ENCODE measurements at regions not wholly inside any gene's neighbourhood (a gene's known extent, or its start where the extent isn't known, plus 50 kb on each side); places are given as distances from the start of the nearest gene placed in this dataset.
"Not testable (repeated sequence)": the region's sequence is repeated elsewhere in the genome, so short reads cannot be mapped to it uniquely, and the experiment has no call there.

DNA sequence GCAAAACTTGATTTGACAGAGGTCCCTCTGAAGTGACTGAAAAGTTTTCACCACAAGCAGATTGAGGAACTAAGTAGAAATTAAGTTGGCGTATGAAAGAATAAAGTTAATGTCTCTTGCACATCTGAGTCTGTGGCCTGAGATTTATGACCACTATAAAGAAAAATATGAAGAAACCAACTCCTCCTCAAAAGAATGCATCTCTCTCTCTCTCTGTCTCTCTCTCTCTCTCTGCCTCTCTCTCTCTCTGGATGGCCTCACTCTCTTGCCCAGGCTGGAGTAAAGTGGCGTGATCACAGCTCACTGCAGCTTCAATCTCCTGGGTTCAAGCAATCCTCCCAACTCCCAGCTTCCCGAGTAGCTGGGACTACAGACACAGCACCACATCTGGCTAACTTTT, 55.2 kb downstream of the RPL22L1 start:
- no peak for DNase-seq

DNA sequence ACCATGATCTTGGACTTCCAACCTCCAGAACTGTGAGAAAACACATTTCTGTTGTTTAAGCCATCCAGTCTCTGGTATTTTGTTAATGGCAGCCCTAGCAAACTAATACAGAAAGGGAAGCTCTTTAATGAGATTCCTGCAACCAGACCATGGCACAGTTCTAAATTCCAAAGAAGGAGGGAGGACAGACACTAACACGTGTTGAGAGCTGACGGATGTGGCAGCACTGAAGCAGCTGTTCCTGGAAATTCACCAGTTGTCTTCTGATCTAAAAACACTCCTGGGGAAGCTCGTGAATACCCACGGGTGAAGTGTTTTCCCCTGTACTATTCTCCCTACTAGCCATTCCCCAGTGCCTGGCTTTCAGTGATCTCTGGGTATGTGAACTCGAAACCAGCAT, 56.7 kb downstream of the RPL22L1 start:
- DNase-seq, result no peak

DNA sequence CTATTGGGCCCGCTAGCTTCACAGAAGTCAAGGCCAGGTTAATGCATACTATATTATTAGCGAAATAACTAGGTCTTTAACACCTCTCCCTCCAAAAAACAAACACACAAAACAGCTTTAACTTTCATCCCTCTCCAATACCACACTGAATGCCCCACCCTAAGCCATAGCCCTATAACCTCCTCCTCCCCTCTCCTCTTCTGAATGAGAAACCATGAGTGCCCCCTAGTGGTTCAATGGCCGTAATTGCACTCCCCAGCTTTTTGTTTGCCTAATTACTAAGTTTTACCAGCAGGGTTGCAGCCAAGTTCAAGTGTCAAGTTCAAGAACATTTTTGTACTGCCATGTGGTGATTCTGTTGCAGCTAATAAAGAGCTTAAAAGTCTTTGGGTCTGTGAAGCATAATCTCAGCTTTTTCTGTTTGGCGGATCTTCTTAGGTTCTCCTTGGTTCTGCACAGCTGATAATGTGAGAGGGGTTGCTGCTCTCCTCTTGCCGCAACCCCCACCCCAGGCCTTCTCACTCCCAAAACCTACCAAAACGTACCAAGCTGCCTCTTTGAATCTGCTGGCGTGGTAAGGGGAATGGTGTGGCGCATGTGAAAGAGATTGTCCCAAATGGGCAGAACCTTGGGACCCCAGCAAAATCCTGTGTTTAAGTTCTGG, 57.9 kb downstream of the RPL22L1 start:
- peak; percentile 7 to 76 (median 52) for DNase-seq

DNA sequence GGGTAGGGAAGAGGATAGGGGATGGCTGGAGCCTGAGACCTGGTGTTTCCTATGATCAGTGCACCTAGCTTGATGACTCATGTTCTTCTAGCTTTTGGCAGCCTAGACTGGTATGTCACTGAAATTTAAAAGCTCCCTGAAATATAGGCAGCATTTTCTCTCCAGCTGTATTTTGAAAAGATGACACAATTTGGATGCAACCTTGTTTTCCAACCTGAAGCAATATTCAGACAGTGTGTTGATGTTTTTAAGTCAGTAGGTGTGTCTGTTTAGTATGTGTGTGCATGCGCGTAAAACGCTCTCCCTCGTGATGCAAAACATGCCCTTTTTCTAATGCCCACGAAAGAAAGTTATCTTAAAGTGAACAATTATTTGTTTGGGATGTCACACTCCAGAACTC, 58.5 kb downstream of the RPL22L1 start:
- DNase-seq, result no peak

DNA sequence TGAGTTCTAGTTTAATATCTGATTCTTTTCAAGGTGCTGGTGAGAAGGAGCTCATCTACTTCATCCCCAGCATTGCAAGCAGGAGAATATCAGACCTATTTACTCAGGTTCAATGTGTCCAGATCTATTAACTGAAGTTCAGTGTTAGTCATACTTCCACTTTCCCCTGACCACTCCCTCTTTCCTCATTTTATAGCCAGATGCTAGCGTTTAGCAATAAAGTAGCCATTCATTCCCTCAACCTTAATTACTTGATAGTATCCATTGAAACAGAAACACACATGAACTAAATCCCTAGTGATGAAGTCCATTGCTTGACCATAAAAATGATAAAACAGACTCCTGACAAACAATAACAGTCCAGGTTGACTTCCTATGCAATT, 60.0 kb downstream of the RPL22L1 start:
- DNase-seq, result no peak

DNA sequence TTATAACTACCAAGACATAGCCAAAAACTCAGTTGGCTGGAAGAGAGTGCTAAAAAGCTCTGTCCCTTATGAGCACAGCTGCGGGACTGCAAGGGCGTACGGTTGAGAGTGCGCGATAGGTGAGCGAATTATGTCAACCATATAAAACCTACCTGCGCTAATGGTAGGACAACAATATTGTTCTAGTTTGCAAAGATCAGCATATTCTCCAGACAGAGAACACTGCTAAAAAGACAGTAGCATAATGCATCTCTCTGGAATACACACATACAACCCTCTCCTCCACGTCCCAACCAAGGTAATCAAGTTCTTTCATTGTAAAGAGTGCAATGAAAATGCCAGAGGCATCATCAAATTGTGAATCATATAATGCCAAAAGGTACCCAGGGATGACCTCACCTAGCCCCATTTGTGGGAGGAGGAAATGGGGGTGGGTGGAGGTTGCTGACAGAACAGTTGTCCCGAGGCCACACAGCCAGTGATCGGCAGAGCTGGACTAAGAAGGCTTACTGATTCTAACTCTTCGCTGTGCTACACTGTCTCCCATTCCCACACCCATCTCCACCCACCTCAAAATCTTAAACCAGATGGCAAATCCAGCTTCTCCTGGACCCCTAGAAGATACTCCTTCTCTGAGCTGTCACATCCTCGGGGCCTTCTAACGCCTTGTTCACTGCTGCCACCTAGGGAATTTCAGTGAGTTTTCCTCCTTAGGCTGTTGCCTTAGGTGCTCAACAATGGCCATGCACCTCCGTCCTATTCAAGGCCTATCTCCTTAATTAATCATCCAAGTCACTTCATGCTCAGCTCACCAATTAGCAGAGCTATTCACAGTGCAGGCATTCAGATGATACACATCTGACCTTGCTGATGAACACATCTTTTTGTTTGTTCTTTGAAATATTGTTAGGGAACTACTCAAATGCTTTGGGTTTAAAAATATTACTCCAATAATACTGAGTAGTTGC, 60.7 kb downstream of the RPL22L1 start:
- DNase-seq, result no peak

DNA sequence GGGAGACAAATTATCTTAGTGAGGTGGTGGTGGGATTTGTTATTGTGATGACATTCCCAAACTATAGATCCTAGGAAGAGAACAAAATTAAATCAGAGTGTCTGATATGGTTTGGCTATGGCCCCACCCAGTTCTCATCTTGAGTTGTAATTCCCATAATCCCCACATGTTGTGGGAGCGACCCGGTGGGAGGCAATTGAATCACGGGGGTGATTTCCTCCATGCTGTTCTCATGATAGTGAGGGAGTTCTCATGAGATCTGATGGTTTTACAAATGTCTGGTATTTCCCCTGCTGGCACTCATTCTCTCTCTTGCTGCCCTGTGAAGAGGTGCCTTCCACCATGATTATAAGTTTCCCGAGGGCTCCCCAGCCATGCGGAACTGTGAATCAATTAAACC, 62.0 kb downstream of the RPL22L1 start:
- no peak for DNase-seq

DNA sequence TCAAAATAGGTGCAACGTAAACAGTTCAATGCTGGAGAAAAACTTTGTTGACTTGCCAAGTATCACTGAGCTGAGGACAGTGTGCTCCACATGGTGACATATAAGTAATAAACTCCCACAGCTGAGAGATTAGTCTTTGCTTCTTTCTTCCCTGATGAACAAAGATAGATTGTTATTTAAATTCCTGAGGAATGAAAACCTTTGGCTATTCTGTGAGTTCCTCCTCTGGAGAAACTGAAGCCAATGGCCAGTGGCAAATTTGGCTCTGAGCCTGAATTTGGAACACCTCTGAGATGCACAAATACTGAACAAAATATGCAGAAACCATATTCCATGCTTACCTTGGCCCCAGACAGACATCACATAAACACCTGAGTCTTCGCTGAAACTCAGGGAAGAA, 63.3 kb downstream of the RPL22L1 start:
- no peak for DNase-seq

DNA sequence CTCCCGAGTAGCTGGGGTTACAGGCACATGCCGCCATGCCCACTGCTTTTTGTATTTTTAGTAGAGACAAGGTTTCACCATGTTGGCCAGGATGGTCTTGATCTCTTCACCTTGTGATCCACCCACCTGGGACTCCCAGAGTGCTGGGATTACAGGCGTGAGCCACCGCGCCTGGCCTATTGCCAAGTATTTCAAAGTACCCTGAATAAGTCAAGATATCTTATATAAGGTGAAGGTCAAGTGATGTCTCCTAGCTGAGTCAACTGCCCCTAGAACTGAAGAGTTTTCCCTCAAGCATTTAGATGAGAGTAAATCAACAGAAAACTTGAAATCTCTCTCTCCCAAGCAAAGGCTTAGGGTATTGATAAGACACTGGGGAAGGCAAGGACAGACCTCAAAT, 63.9 kb downstream of the RPL22L1 start:
- DNase-seq, result no peak

DNA sequence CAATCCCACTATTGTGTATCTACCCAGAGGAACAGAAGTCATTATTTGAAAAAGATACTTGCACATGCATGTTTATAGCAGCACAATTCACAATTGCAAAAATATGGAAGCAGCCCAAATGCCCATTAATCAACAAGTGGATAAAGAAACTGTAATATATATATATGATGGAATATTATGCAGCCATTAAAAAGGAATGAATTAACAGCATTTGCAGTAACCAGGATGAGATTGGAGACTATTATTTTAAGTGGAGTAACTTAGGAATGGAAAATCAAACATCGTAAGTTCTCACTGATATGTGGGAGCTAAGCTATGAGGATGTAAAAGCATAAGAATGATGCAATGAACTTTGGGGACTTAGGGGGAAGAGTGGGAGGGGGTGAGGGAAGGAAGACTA, 64.7 kb downstream of the RPL22L1 start:
- not testable (repeated sequence) for DNase-seq

DNA sequence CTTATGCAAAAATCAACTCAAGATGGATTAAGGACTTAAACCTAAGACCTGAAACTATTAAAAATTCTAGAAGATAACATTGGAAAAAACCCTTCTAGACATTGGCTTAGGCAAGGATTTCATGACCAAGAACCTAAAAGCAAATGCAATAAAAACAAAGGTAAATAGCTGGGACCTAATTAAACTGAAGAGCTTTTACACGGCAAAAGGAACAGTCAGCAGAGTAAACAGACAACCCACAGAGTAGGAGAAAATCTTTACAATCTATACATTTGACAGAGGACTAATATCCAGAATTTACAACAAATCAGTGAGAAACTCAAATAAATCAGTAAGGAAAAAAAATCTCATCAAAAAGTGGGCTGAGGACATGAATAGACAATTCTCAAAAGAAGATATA, 65.4 kb downstream of the RPL22L1 start:
- not testable (repeated sequence) for DNase-seq

DNA sequence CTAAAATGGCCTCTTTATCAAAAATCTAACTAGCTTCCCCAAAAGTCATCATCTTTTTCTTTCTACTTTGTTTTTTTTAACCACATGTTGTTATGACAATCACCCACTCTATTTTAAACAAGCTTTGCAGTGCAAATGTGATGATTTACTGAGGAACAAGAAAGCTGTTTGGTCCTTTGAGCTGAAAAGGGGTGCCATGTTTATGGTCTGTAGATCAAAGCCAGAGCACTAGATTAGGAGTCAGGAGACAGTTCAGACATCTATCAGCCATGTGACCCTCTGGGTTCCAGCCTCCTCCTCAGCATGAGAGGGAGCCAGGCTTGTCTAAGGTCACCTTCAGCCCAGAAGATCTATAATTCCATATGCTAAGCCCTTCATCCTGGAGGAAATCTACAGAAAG, 65.9 kb downstream of the RPL22L1 start:
- no peak for DNase-seq

DNA sequence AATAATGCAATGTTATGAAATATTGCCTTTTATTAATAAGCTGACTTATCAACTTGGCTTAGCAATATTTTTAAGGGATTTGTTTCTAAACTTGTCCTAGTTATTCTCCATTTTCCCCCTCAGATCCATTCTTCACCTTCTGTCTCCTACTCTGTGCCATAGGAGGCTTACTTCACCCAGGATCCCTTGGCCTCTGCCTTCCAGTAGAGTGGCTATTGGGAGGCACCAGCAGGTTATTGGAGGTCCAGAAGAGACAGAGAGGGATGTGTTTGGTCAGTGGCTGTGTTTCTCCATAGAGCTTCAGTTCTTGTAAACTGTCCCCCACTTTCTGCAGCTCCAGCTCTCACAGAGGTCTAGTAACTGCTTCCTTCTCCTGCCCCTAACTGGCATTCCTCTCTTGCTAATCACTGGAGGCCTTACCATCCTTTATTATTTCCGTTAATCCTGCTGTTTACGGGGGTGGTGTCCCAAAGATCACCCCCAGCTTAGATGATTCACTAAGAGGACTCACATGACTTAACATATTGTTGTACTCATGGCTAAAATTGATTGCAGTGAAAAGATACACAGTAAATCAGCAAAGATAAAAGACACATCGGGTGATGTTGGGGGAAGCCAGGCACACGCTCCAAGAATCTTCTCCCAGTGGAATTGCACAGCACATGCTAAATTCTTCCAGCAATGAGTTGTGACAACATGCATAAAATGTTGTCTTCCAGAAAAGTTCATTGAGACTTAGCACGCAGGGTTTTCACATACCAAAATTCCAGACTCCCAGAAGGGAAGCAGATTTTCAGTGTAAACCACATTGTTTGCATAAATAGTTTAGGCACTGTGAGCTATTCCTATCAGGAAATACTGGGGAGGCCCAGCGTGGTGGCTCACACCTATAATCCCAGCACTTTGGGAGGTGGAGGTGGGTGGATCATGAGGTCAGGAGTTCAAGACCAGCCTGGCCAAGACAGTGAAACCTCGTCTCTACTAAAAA, 67.5 kb downstream of the RPL22L1 start:
- no peak for DNase-seq

DNA sequence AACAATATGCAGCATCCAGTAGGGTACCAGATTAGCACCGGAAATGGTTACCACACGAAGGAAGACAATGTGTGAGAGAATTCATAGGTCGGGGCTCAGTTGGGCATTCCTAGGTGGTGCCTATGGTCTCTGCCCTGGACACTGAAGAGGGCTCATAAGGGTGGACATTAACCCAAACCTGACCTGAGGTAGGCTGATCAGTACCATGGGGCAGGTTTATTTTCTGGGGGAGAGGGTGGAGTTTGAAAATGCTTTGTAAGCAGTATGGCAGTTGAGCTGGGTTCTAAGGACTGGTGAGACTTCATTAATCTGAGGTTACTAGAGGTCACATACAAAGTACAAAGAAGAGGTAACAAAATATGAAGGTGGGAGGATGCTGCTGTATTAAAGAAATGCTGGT, 68.4 kb downstream of the RPL22L1 start:
- DNase-seq, result no peak

DNA sequence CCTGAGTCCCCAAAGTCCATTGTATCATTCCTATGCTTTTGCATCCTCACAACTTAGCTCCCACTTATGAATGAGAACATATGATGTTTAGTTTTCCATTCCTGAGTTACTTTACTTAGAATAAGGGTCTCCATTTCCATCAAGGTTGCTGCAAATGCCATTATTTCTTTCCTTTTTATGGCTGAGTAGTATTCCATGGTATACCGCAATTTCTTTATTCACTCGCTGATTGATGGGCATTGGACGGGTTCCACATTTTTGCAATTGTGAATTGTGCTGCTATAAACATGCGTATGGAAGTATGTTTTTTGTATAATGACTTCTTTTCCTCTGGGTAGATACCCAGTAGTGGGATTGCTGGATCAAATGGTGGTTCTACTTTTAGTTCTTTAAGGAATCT, 69.7 kb downstream of the RPL22L1 start:
- not testable (repeated sequence) for DNase-seq

DNA sequence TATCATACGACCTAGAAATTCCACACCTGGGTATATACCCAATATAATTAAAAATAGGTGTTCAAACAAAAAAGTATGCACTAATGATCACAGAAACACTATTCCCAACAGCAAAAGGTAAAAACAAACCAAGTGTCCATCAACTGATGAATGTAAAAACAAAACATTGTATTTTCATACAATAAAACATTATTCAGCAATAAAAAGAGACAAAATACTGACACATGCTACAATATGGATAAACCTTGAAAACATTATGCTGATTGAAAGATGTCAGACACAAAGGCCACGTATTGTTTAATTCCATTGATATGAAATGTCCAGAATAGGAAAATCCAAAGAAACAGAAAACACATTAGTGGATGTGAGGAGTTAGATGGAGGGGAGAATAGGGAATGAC, 71.0 kb downstream of the RPL22L1 start:
- DNase-seq, result no peak

DNA sequence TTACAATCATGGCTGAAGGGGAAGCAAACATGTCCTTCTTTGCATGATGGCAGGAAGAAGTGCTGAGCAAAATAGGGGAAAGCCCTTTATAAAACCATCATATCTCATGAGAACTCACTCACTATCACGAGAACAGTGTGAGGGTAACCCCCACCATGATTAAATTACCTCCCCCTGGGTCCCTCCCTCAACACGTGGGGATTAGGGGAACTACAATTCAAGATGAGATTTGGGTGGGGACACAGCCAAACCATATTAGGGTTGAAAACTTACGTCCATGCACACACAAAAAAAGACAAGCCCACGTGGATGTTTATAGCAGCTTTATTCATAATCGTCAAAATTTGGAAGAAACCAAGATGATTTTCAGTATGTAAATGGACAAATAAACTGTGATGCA, 72.3 kb downstream of the RPL22L1 start:
- no peak for DNase-seq

DNA sequence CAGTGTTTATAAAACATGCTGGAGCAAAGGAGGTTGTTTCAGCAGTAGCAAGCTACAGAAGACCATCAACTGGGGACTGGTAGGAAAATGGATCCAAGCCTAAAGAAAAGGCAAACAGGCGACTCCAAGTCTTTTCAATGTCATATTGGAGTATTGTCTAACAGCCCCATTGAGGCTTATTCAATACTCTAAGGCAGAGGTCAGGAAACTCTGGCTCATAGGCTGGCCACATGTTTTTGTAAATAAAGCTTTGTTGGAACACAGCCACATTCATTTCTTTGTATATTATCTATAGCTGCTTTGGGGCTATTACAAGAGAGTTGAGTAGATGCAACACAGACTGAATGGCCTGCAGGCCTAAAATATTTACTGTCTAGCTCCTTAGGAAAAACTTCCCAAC, 77.5 kb downstream of the RPL22L1 start:
- no peak for DNase-seq

DNA sequence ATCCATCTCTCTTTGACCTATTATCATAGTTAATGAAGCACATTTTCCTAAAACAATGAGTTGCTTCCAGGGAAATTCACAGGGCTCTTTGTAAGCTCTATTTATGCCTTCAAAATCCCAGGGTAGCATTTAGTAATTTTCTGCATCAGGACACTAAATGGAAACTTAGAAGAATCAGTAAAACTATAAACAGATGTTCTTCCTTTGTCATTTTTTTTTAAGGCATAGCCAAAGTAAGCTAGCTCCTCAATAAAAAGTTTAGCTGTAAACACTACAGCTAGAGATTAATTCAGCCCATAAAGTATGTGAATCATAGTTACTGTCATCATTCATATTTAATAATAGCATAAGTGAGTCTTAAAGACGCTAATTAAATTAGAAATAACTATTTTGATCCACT, 79.3 kb downstream of the RPL22L1 start:
- DNase-seq, result no peak

DNA sequence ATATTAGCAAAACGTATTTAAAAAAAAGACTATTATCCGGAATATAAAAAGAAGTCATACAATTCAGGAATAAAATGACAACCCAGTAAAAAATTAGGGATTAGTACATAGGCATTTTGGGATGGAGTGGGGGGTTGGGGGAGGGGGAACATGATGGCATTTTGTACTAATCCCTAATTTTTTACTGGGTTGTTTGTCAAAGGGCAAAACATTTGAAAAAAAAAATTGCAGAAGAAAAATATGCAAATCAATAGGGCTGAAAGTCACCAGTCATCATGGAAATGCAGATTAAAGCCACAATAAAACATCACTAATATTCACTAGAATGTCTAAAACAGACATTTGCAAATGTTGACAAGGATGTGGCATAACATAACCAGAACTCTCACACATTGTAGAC, 82.5 kb downstream of the RPL22L1 start:
- DNase-seq, result no peak

DNA sequence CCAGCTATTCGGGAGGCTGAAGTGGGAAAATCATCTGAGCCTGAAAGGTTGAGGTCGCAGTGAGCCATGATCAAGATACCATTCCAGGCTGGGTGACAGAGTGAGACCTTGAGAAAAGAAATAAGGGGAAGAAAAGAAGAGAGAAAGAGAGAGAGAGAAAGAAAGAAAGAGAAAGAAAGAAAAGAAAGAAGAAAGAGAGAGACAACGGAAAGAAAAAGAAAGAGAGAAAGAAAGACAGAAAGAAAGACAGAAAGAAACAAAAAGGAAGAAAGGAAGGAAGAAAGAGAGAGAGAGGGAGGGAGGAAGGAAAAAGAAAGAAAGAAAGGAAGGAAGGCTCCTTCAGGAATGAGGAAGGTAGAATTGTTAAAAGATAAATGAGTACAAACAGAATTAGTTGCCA, 84.5 kb downstream of the RPL22L1 start:
- no peak for DNase-seq

DNA sequence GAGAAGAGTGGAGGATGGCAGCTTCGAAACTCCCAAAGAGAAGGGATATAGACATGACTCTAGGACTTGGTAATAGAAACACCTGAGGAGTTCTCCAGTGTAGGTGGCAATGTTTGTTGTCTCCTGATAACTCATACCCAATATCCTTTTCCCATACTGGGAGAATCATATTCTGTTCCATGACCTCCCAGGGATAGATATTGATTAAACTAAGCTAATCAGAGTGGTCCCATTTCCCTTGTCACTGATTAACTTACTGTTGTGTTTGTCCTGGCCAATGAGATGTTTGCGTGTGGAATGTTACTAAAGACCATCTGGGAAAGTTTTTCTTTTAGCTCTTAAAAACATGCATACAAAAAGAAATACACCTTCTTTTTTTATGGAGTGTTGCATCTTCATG, 85.6 kb downstream of the RPL22L1 start:
- no peak for DNase-seq

DNA sequence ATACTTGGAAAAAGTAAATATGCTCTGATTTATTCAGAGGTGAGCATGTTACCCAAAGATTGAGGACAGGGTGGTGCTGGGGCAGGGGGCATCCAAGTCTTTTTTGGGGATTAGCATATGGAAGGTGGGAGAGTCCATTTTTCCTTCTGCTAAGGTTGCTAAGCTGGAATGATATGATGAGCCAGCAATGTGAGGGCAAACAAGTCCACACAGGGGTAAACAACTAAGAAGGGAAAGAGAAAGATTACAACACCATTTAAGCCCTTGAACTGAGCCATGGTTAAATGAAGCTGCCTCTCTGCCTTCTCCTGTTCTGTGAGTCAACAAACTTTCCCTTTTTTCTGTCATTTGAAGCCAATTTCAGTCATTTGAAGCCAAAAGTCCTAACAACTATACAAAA, 89.0 kb downstream of the RPL22L1 start:
- no peak for DNase-seq
